ENCODE measurements at regions not wholly inside any gene's neighbourhood (a gene's known extent, or its start where the extent isn't known, plus 50 kb on each side); places are given as distances from the start of the nearest gene placed in this dataset.

DNA sequence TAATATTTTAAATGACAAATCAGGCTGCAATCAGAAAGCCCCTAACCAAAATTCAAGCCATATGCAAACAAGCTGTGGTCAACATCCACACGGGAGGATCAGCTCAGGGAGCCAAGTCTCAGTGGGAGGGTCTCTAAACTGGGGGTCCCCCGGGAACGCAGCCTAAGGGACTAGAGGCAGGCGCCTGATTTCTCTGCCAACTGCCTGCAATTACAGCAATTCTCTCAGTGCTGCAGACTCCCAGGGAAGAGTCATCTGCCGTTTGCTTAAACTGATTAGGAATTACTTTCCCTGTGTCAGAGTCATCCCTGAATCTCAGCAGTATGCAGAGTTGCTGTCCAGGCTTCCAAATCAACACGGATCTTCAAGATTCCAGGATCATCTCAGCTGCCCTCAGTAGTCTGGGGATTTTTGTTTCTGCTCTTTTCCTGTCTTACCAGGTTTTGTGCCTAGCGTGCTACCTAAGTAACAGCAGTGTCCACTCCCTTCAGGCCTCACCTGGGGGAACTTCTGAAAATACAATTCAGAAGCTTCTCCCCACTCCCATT, 247.8 kb downstream of the RRAGC start:
- no peak for TF ChIP-seq RARB (CRISPR knock-in tag; IDR thresholded peaks at IDR 0.05)
- TF ChIP-seq, protein P1, sequence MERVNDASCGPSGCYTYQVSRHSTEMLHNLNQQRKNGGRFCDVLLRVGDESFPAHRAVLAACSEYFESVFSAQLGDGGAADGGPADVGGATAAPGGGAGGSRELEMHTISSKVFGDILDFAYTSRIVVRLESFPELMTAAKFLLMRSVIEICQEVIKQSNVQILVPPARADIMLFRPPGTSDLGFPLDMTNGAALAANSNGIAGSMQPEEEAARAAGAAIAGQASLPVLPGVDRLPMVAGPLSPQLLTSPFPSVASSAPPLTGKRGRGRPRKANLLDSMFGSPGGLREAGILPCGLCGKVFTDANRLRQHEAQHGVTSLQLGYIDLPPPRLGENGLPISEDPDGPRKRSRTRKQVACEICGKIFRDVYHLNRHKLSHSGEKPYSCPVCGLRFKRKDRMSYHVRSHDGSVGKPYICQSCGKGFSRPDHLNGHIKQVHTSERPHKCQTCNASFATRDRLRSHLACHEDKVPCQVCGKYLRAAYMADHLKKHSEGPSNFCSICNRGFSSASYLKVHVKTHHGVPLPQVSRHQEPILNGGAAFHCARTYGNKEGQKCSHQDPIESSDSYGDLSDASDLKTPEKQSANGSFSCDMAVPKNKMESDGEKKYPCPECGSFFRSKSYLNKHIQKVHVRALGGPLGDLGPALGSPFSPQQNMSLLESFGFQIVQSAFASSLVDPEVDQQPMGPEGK (CRISPR knock-in tag; IDR thresholded peaks at IDR 0.05; ENCODE audit: borderline replicate concordance): no peak
- no peak for TF ChIP-seq TCF4 (CRISPR knock-in tag; IDR thresholded peaks at IDR 0.05; ENCODE audit: borderline replicate concordance)
- TF ChIP-seq ZFP30 (CRISPR knock-in tag; IDR thresholded peaks at IDR 0.05): no peak
- TF ChIP-seq, protein P2, sequence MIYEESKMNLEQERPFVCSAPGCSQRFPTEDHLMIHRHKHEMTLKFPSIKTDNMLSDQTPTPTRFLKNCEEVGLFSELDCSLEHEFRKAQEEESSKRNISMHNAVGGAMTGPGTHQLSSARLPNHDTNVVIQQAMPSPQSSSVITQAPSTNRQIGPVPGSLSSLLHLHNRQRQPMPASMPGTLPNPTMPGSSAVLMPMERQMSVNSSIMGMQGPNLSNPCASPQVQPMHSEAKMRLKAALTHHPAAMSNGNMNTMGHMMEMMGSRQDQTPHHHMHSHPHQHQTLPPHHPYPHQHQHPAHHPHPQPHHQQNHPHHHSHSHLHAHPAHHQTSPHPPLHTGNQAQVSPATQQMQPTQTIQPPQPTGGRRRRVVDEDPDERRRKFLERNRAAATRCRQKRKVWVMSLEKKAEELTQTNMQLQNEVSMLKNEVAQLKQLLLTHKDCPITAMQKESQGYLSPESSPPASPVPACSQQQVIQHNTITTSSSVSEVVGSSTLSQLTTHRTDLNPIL (CRISPR knock-in tag; IDR thresholded peaks at IDR 0.05; ENCODE audit: low read depth): no peak
- no peak for TF ChIP-seq TOX (CRISPR knock-in tag; IDR thresholded peaks at IDR 0.05; ENCODE audit: borderline replicate concordance)
- no peak for TF ChIP-seq CSDC2 (CRISPR knock-in tag; IDR thresholded peaks at IDR 0.05)
- no peak for TF ChIP-seq ZNF8 (CRISPR knock-in tag; IDR thresholded peaks at IDR 0.05)
- no peak for TF ChIP-seq OSR1 (CRISPR knock-in tag; IDR thresholded peaks at IDR 0.05)
- no peak for TF ChIP-seq ZNF565 (CRISPR knock-in tag; conservative IDR thresholded peaks at IDR 0.05; ENCODE audit: low read depth)
- TF ChIP-seq PPARA (CRISPR knock-in tag; IDR thresholded peaks at IDR 0.05; ENCODE audit: borderline replicate concordance): no peak
- TF ChIP-seq ESRRG (CRISPR knock-in tag; IDR thresholded peaks at IDR 0.05): no peak
- ATAC-seq: no peak

DNA sequence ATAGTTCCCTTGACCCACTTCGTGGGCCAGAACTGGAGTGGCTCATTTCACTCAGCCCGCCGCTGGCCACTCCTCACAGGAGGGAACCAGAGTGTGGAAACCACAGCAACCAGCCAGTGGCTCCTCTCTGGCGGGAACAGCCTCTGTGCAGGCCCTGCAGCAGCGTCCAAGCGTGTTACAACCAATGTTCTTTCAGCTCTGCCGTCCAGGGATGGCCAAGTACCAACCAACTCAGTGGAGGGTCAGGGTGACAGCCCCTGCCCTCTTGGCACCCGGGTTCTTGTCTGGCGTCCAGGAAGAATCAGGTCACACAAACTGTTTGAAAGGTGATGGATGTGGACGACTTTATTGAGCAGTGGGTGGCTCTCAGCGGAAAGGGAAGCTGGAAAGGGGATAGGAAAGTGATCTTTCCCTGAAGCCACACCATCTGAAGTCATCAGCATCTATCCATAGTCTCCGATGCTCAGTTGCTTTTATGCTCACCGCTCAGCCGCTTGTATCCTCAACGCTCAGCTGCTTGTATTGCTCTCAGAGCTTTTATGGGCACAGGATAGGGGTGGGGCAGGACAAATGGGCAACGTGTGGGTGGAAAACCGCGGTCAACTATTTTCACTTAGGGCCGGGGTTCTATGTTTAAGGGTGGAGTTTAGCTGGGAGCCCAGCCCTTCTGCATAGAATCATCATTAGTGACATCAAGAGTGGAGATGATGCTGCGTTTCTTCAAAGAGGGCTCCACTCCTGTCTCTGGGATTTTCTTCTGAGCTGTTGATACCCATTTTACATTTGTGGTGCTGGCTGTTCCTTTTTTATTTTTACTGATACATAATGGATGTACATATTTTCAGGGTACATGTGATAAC, 250.2 kb downstream of the RRAGC start:
- ATAC-seq: no peak

More for the DNA sequence above, 250.2 kb downstream of the RRAGC start:
- TF ChIP-seq OSR1 (CRISPR knock-in tag; IDR thresholded peaks at IDR 0.05) (no peak), ESRRG (CRISPR knock-in tag; IDR thresholded peaks at IDR 0.05) (no peak), TCF4 (CRISPR knock-in tag; IDR thresholded peaks at IDR 0.05; ENCODE audit: borderline replicate concordance) (no peak), ZNF8 (CRISPR knock-in tag; IDR thresholded peaks at IDR 0.05) (no peak), ISL1 (CRISPR knock-in tag; IDR thresholded peaks at IDR 0.05) (no peak), ZC3H10 (CRISPR knock-in tag; IDR thresholded peaks at IDR 0.05) (no peak), ZFP30 (CRISPR knock-in tag; IDR thresholded peaks at IDR 0.05) (no peak), RARB (CRISPR knock-in tag; IDR thresholded peaks at IDR 0.05) (no peak), CSRNP3 (CRISPR knock-in tag; IDR thresholded peaks at IDR 0.05) (no peak), ARNTL (CRISPR knock-in tag; IDR thresholded peaks at IDR 0.05; ENCODE audit: borderline replicate concordance, low read depth) (no peak), PPARA (CRISPR knock-in tag; IDR thresholded peaks at IDR 0.05; ENCODE audit: borderline replicate concordance) (no peak)
- TF ChIP-seq, protein P3, sequence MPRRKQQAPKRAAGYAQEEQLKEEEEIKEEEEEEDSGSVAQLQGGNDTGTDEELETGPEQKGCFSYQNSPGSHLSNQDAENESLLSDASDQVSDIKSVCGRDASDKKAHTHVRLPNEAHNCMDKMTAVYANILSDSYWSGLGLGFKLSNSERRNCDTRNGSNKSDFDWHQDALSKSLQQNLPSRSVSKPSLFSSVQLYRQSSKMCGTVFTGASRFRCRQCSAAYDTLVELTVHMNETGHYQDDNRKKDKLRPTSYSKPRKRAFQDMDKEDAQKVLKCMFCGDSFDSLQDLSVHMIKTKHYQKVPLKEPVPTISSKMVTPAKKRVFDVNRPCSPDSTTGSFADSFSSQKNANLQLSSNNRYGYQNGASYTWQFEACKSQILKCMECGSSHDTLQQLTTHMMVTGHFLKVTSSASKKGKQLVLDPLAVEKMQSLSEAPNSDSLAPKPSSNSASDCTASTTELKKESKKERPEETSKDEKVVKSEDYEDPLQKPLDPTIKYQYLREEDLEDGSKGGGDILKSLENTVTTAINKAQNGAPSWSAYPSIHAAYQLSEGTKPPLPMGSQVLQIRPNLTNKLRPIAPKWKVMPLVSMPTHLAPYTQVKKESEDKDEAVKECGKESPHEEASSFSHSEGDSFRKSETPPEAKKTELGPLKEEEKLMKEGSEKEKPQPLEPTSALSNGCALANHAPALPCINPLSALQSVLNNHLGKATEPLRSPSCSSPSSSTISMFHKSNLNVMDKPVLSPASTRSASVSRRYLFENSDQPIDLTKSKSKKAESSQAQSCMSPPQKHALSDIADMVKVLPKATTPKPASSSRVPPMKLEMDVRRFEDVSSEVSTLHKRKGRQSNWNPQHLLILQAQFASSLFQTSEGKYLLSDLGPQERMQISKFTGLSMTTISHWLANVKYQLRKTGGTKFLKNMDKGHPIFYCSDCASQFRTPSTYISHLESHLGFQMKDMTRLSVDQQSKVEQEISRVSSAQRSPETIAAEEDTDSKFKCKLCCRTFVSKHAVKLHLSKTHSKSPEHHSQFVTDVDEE (CRISPR knock-in tag; IDR thresholded peaks at IDR 0.05): no peak
- TF ChIP-seq, protein P4, sequence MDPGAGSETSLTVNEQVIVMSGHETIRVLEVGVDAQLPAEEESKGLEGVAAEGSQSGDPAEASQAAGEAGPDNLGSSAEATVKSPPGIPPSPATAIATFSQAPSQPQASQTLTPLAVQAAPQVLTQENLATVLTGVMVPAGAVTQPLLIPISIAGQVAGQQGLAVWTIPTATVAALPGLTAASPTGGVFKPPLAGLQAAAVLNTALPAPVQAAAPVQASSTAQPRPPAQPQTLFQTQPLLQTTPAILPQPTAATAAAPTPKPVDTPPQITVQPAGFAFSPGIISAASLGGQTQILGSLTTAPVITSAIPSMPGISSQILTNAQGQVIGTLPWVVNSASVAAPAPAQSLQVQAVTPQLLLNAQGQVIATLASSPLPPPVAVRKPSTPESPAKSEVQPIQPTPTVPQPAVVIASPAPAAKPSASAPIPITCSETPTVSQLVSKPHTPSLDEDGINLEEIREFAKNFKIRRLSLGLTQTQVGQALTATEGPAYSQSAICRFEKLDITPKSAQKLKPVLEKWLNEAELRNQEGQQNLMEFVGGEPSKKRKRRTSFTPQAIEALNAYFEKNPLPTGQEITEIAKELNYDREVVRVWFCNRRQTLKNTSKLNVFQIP (CRISPR knock-in tag; IDR thresholded peaks at IDR 0.05; ENCODE audit: borderline replicate concordance, low read depth): no peak

Measured in SK-N-SH treated with all-trans-retinoic acid at 6 μM for 48 hours (cell line).